ENCODE measurements at regions not wholly inside any gene's neighbourhood (a gene's known extent, or its start where the extent isn't known, plus 50 kb on each side); places are given as distances from the start of the nearest gene placed in this dataset.

GRCh38 chr5:8924054-8924793, 621.7 kb downstream of the SEMA5A start:
- H3K4me2 ChIP-seq (ENCODE audit: low read length): no peak overlapping the region
- DNase-seq (ENCODE audit: low read depth, low spot score): no peak
- ATAC-seq: no peak
- H3K9me2 ChIP-seq (ENCODE audit: insufficient read depth): no peaks in the 10 kb centered on the region
- H3K9me3 ChIP-seq (ENCODE audit: control insufficient read depth in 1 of 2, insufficient read depth in 1 of 2, low read depth in 1 of 2, low read length in 2 of 2): peaks cover 0 to 23% of the 10 kb centered on the region in 2 experiments; a peak in 2 of 4 replicates
- H3K4me3 ChIP-seq (replicated peaks in 1 of 2; ENCODE audit: low read depth in 1 of 2, low read length in 2 of 2): no peak overlapping the region
- H4K20me1 ChIP-seq (ENCODE audit: insufficient read depth): no peaks in the 10 kb centered on the region
- intact Hi-C loops (cut with micrococcal nuclease): no loop called here
- H3K27ac ChIP-seq (ENCODE audit: low read depth, low read length): no peak overlapping the region
- BruUV-seq (replicated peaks): no TSS peak
- CTCF ChIA-PET: no interaction called here
- POLR2A ChIA-PET: no interaction called here
- H3K36me3 ChIP-seq (ENCODE audit: control insufficient read depth in 1 of 2, insufficient read depth in 2 of 2, low read length in 2 of 2): no peaks in the 10 kb centered on the region
- H3K79me2 ChIP-seq (ENCODE audit: insufficient read depth, low read length): no peaks in the 10 kb centered on the region
- RAD21 ChIA-PET (ENCODE audit: low non-redundant PET in 1 of 2, low total read pairs in 2 of 2, uncharacterized antibody in 2 of 2, unreplicated experiment in 2 of 2): no interaction called here
- H3K4me1 ChIP-seq (ENCODE audit: control insufficient read depth in 1 of 2, insufficient read depth in 2 of 2, low read length in 2 of 2): no peaks in the 10 kb centered on the region
- H3K27me3 ChIP-seq (ENCODE audit: insufficient read depth, low read length): no peaks in the 10 kb centered on the region
- no peak overlapping the region for H2AFZ ChIP-seq (ENCODE audit: low read depth, low read length, poor library complexity, severe bottlenecking)
- no peak overlapping the region for H3K9ac ChIP-seq (ENCODE audit: low read length)
- TF ChIP-seq EZH2phosphoT487 (IDR thresholded peaks at IDR 0.05; ENCODE audit: borderline replicate concordance) (no peak), SIN3A (IDR thresholded peaks at IDR 0.05; ENCODE audit: low read depth) (no peak), MAX (IDR thresholded peaks at IDR 0.05) (no peak), ZNF274 (IDR thresholded peaks at IDR 0.05; ENCODE audit: low read depth, low read length) (no peak), TCF7L2 (IDR thresholded peaks at IDR 0.05; ENCODE audit: borderline replicate concordance, extremely low read depth, insufficient read depth, insufficient read length) (no peak), CTCF (IDR thresholded peaks at IDR 0.05 in 2 of 3, conservative IDR thresholded peaks at IDR 0.05 in 1 of 3; ENCODE audit: borderline replicate concordance in 1 of 3, insufficient read depth in 1 of 3, low read depth in 2 of 3, low read length in 2 of 3) (no peak), RAD21 (IDR thresholded peaks at IDR 0.05; ENCODE audit: low read depth) (no peak), CBX3 (IDR thresholded peaks at IDR 0.05; ENCODE audit: low read depth) (no peak), JUND (IDR thresholded peaks at IDR 0.05) (no peak), ATF3 (IDR thresholded peaks at IDR 0.05) (no peak), POLR2AphosphoS5 (IDR thresholded peaks at IDR 0.05; ENCODE audit: low read depth, low read length) (no peak), YY1 (IDR thresholded peaks at IDR 0.05; ENCODE audit: extremely low read depth, insufficient replicate concordance, low read depth, low read length) (no peak), EZH2 (IDR thresholded peaks at IDR 0.05) (no peak), POLR2A (IDR thresholded peaks at IDR 0.05; ENCODE audit: borderline replicate concordance, extremely low read depth, insufficient read depth, insufficient read length) (no peak), FOSL1 (IDR thresholded peaks at IDR 0.05; ENCODE audit: low read depth) (no peak)
- TF ChIP-seq, protein P1, sequence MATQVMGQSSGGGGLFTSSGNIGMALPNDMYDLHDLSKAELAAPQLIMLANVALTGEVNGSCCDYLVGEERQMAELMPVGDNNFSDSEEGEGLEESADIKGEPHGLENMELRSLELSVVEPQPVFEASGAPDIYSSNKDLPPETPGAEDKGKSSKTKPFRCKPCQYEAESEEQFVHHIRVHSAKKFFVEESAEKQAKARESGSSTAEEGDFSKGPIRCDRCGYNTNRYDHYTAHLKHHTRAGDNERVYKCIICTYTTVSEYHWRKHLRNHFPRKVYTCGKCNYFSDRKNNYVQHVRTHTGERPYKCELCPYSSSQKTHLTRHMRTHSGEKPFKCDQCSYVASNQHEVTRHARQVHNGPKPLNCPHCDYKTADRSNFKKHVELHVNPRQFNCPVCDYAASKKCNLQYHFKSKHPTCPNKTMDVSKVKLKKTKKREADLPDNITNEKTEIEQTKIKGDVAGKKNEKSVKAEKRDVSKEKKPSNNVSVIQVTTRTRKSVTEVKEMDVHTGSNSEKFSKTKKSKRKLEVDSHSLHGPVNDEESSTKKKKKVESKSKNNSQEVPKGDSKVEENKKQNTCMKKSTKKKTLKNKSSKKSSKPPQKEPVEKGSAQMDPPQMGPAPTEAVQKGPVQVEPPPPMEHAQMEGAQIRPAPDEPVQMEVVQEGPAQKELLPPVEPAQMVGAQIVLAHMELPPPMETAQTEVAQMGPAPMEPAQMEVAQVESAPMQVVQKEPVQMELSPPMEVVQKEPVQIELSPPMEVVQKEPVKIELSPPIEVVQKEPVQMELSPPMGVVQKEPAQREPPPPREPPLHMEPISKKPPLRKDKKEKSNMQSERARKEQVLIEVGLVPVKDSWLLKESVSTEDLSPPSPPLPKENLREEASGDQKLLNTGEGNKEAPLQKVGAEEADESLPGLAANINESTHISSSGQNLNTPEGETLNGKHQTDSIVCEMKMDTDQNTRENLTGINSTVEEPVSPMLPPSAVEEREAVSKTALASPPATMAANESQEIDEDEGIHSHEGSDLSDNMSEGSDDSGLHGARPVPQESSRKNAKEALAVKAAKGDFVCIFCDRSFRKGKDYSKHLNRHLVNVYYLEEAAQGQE (IDR thresholded peaks at IDR 0.05; ENCODE audit: low read depth): no peak
